Cardiac fibroblast (primary cell): ENCODE measurements at regions not wholly inside any gene's neighbourhood (a gene's known extent, or its start where the extent isn't known, plus 50 kb on each side); places are given as distances from the start of the nearest gene placed in this dataset.

Experiments
- DNase-seq, 2 donors: peaks; one replicate each; pipeline versions ENCODE4 v3.0.0 to v3.0.0-alpha.2; 2010; ENCODE audit warnings: low read depth in 2 of 2
- H3K4me3 ChIP-seq, 2 donors: replicated peaks in 1 of 2; 1 replicate in 1 of 2; 2 replicates in 1 of 2; pipeline ENCODE4 v1.5.1; 2011; ENCODE audit warnings: low read depth in 2 of 2, low read length in 2 of 2, mild to moderate bottlenecking in 2 of 2, moderate library complexity in 1 of 2
- CTCF ChIP-seq: IDR thresholded peaks from one replicate; pipeline ENCODE4 v1.5.1; 2011; ENCODE audit warnings: low read depth, mild to moderate bottlenecking, low read length, inconsistent platforms

DNA sequence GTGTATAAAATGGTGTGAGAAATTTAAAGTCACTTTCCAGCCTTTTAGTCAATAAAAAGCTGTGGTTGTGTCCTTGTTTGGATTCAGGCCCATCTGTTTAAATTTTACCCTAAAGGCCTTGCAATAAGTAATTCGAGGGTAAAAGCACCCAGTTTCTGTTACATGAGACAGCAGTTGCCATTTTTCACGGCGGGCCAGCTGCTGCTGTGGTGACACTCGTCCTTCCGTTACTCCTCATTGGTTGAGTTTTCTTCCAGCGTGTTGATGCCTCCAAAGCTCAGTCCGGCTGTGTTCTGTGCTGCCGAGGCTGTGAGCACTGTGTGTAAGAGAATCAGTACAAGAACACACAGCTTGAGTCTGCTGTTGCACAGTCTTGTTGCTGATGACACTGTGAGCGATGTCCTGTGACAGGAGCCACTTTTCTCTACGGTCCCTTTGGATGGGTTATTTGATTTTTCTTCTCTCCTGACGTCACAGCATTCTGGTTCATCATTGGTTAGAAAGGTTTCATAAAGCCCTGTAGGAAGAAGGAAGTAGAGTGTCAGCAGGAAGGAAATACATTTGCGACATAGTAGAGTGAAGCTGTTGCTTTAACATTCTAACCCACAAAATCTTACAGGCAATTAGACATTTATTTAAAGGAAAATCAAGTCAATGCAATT is 602.5 kb upstream of the ARGLU1 start:
- TF ChIP-seq CTCF, result no peak
- DNase-seq, result no peak
- H3K4me3 ChIP-seq, result no peak overlapping the region

GRCh38 chr13:107157271-107157670 is 589.3 kb upstream of the ARGLU1 start:
- TF ChIP-seq CTCF, result no peak
- H3K4me3 ChIP-seq, result no peak overlapping the region
- no peak for DNase-seq

DNA sequence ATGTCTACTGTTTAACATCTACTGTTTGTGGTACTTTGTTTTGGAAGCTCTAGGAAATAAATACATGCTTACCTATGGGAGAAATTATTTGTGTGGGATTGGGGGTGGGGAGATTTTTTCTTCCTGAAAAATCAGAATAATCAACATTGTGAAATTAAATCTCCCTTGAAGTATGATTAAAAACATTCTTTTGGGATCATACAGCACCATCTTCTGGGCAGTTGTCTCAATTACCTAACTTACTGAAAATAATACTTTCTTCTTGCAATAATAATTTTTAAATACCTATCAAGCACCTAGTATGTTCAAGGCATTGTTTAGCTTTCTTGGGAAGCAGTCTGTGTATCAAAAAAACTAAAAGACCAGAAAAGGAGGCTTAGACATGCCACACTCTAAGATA is 576.5 kb upstream of the ARGLU1 start:
- H3K4me3 ChIP-seq, result no peak overlapping the region
- no peak for TF ChIP-seq CTCF
- peak; percentile 0 to 3 for DNase-seq

DNA sequence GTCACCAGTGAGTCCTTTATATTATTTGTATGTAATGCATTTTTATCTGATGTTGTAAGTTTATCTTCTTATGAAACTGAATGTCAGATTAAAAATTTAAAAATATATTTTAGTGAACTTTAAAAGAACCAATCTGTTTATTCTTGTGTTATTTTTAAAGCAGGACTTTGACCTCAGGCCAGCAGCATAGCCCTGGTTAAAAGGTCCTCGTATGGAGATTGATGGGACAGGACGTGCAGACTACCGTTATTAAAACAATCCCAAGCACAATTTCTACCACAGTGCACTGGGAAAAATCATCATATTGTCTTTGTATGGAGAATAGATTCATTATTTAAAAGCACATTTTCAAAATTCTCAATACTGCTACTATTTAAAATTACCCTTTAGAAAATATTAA is 573.8 kb upstream of the ARGLU1 start:
- no peak for TF ChIP-seq CTCF
- no peak for DNase-seq
- no peak overlapping the region for H3K4me3 ChIP-seq

GRCh38 chr13:107139006-107139405 is 571.1 kb upstream of the ARGLU1 start:
- DNase-seq, result no peak
- H3K4me3 ChIP-seq, result no peak overlapping the region
- no peak for TF ChIP-seq CTCF

GRCh38 chr13:107138486-107138885 is 570.5 kb upstream of the ARGLU1 start:
- TF ChIP-seq CTCF, result no peak
- no peak for DNase-seq
- H3K4me3 ChIP-seq, result no peak overlapping the region

GRCh38 chr13:107133950-107134349 is 566.0 kb upstream of the ARGLU1 start:
- DNase-seq, result no peak
- no peak overlapping the region for H3K4me3 ChIP-seq
- no peak for TF ChIP-seq CTCF
